ENCODE measurements at regions not wholly inside any gene's neighbourhood (a gene's known extent, or its start where the extent isn't known, plus 50 kb on each side); places are given as distances from the start of the nearest gene placed in this dataset.

DNA sequence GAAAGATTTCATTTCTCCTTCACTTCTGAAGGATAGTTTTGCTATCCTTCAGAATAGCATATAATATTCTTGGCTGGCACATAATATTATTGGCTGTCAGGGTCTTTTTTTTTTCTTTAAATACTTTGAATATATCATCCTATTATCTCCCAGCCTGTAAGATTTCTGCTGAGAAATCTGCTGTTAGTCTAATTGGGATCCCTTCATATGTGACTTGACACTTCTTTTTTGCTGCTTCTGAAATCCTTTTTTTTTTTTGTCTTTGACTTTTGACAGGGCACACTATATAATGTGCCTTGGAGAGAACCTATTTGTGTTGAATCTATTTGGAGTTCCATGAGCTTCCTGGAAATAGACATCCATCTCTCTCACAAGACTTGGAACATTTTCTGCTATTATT, 136.9 kb upstream of the UBL3 start:
- TF ChIP-seq, protein P1, sequence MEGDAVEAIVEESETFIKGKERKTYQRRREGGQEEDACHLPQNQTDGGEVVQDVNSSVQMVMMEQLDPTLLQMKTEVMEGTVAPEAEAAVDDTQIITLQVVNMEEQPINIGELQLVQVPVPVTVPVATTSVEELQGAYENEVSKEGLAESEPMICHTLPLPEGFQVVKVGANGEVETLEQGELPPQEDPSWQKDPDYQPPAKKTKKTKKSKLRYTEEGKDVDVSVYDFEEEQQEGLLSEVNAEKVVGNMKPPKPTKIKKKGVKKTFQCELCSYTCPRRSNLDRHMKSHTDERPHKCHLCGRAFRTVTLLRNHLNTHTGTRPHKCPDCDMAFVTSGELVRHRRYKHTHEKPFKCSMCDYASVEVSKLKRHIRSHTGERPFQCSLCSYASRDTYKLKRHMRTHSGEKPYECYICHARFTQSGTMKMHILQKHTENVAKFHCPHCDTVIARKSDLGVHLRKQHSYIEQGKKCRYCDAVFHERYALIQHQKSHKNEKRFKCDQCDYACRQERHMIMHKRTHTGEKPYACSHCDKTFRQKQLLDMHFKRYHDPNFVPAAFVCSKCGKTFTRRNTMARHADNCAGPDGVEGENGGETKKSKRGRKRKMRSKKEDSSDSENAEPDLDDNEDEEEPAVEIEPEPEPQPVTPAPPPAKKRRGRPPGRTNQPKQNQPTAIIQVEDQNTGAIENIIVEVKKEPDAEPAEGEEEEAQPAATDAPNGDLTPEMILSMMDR (conservative IDR thresholded peaks at IDR 0.05; ENCODE audit: low read length), result no peak
- no peak for TF ChIP-seq EZH2phosphoT487 (IDR thresholded peaks at IDR 0.05; ENCODE audit: borderline replicate concordance, low read depth, low read length)

Measured in OCI-LY7 (cell line).